GM21717 (cell line): ENCODE measurements at regions not wholly inside any gene's neighbourhood (a gene's known extent, or its start where the extent isn't known, plus 50 kb on each side); places are given as distances from the start of the nearest gene placed in this dataset.

Source experiments
- ATAC-seq: cut with Tn5 transposase; IDR thresholded peaks from one replicate; pipeline ENCODE4 v1.9.1; 2021; ENCODE audit warnings: mild to moderate bottlenecking, moderate library complexity; ENCODE audit not compliant: unreplicated experiment

DNA sequence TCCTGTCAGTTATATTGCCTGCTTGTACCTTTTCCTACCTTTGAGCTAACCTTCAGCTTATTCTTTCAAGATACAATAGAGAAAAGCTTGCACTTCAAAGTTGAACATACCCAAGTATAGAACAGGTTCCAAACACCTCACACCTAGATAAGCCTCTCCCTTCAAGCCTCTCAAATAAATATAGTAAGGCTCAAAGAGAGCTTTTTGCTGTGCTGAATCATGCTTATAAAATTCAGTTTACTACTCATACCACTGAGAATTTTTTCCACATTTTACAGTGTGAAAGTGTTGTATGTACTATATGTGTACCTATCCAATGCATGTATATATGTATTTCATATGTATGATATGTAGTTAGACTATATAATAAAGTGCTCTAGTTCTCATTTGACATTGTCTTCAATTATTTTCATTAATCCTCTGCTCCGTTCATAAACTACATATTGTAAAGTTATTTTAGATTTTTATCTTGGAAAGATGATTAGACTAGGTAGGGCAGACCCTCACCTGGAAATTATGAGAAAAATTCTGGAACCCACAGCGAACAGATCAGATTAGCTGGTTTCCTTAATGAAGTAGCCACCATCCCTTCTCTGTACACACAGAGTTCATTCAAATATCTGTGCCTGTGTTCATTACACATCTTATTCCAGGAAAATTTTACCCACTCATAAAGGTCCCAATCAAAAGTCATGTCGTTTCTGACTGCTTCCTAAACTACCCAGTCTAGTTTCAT is 149.2 kb upstream of the RGMB start:
- ATAC-seq, result no peak

DNA sequence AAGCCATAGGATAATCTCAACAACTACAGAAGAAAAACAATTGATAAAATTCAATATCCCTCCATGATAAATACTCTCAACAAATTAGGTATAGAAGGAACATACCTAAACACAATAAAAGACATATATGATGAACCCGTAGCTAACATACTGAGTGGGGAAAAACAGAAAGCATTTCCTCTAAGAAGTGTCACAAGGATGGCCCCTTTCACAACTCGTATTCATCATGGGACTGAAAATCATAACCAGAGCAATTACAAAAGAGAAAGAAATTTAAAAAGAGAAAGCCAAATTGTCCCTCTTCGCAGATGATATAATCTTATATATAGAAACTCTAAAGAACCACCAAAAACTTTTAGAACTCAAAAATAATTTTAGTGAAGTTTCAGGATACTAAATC is 146.3 kb upstream of the RGMB start:
- ATAC-seq, result no peak

DNA sequence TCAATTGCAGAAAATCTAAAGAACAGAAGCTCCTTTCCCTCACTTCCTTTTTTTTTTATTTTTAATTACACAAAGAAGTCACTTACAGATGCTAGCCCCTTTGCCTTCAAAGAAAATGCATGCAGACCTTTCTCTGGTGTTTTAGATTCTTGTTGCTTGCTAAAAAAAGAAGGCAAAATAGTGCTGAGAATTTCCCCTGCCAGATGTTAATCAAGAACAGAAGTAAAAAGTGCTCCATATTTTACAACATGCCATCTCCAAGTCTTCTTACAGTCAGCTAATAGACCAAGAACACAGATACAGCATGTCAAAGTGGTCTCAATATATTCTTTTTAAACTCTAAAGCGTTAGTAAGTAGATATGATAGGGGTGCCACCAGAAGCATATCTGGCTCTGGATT is 142.8 kb upstream of the RGMB start:
- ATAC-seq, result no peak

DNA sequence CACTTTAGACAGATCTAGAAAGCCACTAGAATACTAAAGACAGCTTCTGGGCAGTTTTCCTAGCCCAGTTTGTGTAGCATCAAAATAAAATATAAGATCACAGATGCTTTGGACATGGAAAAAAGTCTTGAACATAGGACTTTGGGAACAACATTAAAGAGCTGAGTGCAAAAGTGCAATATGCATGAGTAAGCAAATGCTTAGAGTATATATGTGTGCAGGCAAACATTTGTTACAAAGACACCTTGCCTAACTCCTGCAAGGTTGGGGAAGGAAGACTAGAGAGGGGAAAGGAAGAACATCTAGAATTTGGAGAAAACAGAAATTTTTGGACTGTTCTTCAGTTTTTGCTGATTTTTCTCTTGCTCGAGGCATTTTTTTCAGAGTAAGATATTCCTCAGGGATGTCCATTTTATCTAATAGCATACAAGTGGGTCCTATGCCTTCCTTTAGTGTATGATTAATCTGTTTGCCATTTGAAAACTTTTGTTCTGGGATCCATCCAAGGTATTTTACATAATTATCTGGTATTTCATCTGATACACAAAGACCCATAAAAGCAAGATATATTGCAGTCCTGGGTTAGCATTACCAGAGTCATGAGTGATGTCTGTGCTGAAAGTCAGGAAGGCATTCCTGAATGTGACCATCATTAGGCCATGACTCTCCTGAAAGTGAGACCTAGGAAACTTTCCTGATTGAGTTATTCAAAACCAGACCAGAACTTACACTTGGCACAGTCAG is 142.0 kb upstream of the RGMB start:
- no peak for ATAC-seq

DNA sequence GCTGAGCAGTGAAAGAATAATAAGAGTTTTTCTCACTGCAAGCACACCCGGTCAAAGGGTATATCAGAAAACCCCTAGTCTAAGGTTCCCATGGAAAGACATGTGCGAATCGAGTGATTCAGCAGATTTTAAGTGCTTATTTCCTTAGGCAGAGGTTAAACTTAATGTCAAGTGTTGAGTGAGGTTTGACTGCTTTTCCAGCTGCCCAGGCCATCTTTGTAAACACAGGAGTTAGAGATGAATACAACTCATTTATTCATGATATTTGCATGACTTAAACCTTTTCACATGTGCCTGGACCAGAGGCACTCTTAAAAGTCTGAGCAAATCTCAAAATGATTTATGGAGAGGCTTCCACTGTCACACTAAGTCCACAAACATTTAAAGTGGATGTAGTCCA is 137.8 kb upstream of the RGMB start:
- no peak for ATAC-seq

DNA sequence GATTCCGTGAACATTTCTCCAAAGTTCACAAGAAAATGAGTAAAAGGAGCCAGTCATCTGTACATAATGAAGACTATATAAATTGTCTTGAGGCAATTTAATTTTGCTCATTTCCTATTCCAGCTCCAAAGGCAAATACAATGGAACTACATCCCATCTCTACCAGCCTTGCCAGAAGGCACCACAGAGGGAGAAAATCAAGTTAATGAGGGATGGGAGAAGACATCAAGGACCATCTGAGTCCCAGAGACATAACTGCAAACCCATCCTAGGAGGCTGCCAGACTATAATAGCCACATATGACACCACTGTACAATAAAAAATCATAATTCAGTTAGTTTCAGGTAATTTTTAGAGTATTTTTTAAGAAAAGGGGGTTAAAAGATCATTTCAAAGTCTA is 136.3 kb upstream of the RGMB start:
- no peak for ATAC-seq

DNA sequence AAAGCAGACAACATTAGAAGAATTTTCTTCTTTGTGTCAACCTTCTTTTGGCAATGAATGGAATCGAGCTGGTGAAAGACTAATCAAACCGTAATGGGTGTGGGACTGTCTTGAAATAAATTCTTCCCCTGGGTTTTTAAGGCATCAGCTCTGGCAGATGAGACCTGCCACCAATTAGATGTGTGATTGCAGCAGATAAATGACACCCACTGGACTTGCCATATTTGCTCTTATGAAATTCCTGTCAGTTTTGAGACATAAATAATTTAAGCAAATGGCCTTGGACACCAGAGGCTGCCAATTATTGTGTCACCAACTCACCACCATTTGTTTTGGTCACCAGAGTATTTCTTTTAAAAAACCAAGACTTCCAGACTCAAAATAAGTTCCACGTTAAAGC is 135.9 kb upstream of the RGMB start:
- no peak for ATAC-seq

DNA sequence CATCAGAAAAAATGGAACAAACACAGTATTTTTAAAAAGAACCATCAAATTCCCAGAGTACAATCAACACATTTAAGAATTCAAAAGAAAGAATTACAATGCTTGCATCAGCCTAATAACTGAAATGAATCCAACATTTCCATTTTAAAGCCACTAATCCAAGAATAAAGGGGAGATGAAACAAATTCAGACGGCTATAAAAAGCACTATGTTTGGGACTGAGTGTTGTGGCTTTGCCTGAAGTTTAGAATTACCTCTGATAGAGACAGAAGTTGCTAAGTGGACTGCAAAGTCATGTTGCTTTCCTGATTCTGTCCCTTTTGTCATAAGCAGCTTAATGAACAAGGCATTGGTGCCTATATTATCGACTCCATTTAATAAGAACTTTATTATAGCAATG is 135.4 kb upstream of the RGMB start:
- ATAC-seq, result no peak

DNA sequence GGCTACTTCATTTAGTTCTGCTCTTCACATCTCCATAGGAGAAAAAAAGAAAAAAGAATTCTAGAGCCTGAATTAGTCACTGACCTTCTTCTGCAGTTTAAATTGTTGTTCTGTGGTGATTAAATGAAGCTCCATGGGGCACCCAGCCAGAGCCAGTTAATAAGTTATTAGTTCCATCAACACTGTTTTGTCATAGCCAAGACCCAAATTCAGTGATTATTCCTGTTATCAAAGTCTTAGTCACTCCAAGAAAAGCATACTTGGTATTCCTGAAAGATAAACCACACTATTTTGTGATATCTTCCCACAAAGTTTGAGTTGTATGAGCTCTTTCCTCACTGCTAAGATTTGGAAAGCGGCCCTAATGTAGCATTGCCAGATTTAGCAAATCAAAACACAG is 134.8 kb upstream of the RGMB start:
- ATAC-seq, result no peak

DNA sequence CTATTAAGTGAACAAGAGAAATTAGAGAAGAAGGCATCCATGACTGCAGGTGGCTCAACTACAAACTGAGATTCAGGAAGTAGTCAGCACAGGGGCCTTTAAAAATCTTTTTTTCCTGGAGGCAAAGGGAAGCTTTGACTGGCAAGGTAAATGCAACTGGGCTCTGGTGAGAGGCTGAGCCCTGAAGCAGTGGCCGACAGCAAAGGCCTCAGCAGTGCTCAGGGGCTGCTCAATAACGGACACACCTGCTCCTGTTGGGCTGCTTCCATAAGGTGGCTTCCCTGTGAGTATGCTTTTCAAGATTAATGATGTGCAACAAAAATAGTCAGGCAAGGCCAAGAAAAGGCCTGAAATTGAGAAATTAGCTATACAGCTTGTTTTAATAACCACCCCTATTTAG is 134.2 kb upstream of the RGMB start:
- ATAC-seq, result no peak

DNA sequence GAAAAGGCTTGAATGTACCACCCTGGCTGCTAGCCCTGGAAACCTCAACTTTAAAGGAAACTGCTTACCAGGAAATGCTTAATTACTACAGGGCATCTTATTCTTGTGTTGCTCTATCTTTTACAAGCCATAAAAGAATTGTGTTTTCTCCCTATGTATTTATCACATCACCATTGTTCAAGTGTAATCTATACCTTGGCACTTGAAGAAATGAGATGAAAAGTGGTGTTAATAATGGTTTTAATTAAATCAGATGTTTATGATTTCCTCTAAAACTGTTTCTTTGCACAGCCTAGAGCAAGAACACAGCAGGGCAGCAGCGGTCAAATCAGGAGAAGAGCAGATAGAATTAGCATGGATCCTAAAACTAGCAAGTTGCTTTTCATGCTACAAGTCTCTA is 131.8 kb upstream of the RGMB start:
- ATAC-seq, result no peak

DNA sequence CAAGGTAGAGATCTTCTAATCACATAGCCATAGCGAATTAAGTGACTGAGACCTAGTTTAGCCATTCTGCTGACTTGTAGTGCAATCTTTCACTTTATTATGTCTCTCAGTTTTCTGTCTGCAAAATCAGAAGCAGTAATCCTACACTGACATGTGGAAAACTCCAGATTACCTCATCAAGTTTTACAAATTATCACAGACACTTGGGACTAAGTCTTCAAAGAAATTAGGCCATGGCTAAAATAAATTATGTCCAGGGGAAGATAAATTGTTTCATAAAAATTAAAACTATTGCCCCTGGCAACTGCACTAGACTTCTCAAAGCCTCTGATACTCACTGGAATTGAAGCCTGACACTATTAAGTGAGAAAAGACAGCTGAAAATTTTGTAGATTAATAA is 129.9 kb upstream of the RGMB start:
- ATAC-seq, result no peak

DNA sequence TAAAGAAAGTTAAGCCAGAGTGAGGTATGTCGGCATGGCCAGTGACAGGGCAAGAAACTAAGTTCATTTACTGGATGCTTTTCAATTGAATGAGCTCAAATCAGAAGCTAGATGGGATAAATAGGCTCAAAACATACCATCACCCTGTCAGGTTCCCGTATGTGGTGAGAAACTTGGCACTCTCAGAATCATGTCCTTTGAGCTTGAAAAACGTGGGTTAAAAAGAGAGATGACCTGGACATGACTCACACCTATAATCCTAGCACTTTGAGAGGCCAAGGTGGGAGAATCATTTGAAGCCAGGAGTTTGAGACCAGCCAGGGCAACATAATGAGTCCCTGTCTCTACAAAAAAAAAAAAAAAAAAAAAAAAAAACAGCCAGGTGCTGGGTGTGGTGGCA is 121.7 kb upstream of the RGMB start:
- no peak for ATAC-seq

DNA sequence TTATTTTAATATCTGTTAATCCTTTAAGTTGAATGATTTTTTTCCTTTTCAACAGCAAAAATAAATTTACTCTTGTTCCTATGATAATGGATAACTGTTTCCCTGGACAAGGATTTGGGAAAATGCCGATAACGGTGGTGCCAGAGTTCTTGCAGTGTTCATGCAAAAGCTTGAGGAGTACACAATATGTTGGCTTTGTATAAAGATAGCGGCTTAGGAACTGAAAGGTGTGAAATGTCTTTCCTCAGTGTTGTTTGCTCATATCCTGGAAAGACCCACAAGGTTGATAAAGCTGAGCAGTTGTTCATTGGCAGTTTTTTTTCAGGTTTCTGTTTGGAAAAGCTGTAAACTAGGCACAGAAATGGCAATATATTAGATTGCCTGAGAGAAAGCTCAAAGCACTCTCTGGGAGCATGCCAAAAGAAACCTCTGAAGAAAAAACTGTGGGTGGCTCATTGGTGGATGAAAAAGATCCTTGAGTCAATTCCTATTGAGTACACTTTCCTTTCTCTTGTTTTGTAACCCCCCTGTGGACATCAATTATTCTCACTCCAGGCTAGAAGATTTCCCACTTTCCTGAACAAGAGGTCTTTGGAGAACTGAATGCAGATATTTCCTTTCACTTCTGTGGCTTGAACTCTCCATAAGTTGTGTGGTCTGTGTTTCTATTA is 117.2 kb upstream of the RGMB start:
- no peak for ATAC-seq

DNA sequence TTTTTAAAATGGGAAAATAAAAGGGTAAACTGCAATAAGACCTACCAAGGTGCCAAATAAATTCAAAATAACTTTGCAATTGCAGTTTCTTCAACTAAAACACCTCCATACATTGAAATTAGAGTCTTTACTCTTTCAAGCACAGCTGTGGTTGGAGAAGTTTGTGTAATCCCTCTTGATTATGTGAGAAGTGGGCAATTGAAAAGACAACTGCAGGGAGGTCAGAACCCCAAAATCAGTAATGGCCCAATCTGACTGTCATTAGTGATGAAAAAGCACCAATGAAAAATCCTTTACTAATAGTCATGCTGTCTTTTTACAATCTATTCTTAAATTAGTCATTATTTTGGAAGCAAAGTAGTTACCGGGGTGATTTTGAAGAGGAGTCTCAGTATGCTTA is 116.7 kb upstream of the RGMB start:
- ATAC-seq, result no peak

DNA sequence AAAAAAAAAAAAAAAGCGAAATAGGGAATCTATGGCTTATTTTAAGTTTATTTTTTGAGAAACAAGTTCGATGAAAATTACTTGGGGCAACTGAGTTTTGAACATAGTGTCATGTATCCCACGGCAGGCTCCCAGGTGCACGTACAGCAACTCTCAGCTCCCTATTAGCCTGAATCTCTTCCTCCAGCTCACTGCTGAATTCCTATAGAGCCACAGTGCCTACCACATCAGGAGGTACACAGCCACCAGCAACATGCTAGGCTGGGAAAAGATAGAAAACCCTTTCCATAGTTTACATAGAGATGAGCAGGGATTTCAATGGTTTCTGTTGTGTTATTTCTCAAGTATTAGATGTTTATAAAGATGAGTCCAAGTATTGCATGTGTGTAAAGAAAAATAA is 115.9 kb upstream of the RGMB start:
- no peak for ATAC-seq

DNA sequence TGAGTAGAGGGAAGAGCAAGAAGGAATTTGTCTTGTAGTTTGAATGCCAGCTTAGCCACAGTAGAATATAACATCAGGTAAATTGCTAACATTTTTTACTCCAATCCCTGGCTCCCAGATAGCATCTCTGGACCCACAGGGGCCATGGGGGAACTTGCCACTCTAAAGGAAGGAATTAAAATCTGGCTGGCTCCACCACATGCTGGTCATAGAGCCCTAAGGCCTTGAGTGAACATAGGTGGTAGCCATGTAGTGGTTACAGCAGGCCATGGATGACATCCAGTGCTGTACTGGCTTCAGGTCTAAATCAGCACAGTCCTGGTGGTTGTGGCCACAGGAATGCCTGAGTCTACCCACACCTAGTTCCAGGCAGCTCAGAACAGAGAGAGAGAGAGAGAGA is 109.9 kb upstream of the RGMB start:
- no peak for ATAC-seq

DNA sequence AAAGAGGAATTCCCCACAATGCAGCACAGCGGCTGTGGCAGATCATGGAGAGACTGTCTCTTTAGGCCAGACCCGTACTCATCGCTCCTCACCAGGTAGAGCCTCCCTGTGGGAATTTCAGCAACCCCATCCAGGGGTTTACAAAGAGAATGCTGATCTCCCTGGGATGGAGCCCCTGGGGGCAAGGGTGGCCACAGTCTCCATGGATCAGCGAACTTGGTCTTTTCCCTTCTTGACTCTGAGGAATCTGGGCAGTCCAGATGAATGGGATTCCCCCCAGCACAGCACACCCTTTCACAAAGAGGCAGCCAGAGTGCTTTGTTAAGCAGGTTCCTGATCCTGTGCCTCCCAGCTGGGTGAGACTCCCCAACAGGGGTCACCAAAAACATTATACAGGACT is 108.7 kb upstream of the RGMB start:
- ATAC-seq, result no peak

DNA sequence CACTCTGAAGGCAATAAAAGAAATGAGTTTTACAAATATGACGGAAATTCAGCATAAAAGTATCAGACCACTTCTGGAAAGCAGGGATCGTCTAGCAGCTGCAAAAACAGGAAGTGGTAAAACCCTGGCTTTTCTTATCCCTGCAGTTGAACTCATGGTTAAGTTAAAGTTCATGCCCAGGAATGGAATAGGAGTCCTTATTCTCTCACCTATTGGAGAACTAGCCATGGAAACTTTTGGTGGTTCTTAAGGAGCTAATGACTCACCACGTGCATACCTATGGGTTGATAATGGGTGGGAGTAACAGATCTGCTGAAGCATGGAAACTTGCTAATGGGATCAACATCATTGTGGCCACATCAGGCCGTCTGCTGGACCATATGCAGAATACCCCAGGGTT is 93.5 kb upstream of the RGMB start:
- no peak for ATAC-seq

DNA sequence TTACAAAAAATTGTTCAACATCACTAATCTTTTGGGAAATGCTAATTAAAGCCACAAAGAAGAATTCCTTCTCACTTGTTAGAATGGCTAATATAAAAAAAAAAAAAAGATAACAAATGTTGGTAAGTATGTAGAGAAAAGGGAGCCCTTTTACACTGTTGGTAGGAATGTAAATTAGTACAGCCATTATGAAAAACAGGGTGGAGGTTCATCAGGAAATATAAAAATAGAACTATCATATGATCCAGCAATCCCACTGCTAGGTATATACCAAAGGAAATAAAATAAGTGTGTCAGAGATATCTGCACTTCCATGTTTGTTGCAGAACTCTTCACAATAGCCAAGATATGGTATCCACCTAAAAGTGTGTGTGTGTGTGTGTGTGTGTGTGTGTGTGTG is 83.5 kb upstream of the RGMB start:
- ATAC-seq, result no peak

DNA sequence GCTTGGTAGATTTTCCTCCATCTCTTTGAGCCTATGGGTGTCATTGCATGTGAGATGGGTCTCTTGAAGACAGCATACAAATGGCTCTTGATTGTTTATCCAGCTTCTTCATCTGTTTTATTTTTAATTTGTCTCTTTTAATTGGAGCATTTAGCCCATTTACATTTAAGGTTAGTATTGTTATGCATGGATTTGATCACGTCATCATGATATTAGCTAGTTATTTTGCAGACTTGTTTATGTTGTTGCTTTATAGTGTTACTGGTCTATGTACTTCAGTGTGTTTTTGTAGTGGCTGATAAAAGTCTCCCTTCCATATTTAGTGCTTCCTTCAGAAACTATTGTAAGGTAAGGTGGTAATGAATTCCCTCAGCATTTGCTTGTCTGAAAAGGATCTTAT is 78.6 kb upstream of the RGMB start:
- no peak for ATAC-seq

DNA sequence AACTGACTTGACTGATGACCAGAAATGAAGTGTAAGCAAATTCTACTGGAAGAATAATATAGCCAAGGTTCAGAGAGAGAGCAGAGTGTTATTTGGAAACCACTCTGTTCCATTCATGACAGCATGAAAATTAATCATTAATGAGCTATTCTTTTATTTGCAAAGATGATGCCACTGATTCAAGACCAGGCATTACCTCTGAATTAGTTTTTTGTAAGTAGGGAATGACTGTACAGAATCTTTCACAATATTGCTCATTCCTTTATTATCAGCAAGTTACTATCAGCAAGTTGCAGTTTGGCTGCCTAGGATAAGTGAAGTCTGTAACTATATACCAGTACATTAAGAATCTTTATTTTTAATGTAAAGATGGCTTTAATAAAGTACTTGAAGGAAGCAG is 75.1 kb upstream of the RGMB start:
- ATAC-seq, result no peak
